HepG2 (cell line): ENCODE measurements at regions not wholly inside any gene's neighbourhood (a gene's known extent, or its start where the extent isn't known, plus 50 kb on each side); places are given as distances from the start of the nearest gene placed in this dataset.

ENCODE experiments used
- CBX1 ChIP-seq: IDR thresholded peaks from one replicate; pipeline ENCODE4 v1.6.1; 2016; ENCODE audit warnings: antibody characterized with exemption, low read depth
- FOXA1 ChIP-seq, 2 experiments: fragments of 450-650 bp in 1 of 2; sonication (generic) in 1 of 2; formaldehyde crosslinking in 1 of 2; IDR thresholded peaks; 2 replicates each; pipeline versions ENCODE4 v1.4.0 to v1.6.1; 2016 to 2020; ENCODE audit warnings: missing genetic modification reagents in 1 of 2
- FOXK1 ChIP-seq: sonication (generic); formaldehyde crosslinking; IDR thresholded peaks from 2 replicates; pipeline ENCODE4 v1.4.0; 2020; ENCODE audit warnings: low read depth, missing genetic modification reagents, borderline replicate concordance
- GPN1 ChIP-seq: sonication (generic); formaldehyde crosslinking; IDR thresholded peaks from 2 replicates; pipeline ENCODE4 v1.5.1; 2020; ENCODE audit warnings: missing genetic modification reagents, borderline replicate concordance
- JDP2 ChIP-seq: sonication (generic); formaldehyde crosslinking; IDR thresholded peaks from 2 replicates; pipeline ENCODE4 v1.8.1; 2022; ENCODE audit warnings: missing genetic modification reagents, borderline replicate concordance
- MEIS1 ChIP-seq: sonication (generic); formaldehyde crosslinking; IDR thresholded peaks from 2 replicates; pipeline ENCODE4 v1.9.0; 2021; ENCODE audit warnings: mild to moderate bottlenecking, missing genetic modification reagents, moderate library complexity, borderline replicate concordance
- POLR2A ChIP-seq, 2 experiments: IDR thresholded peaks; 2 replicates each; pipeline ENCODE4 v1.6.1; 2011; ENCODE audit warnings: low read depth in 2 of 2, low read length in 2 of 2, mild to moderate bottlenecking in 1 of 2, moderate library complexity in 1 of 2; ENCODE audit not compliant: insufficient read depth in 1 of 2
- SMYD3 ChIP-seq: sonication (generic); formaldehyde crosslinking; IDR thresholded peaks from 2 replicates; pipeline ENCODE4 v1.8.1; 2023; ENCODE audit warnings: mild to moderate bottlenecking, missing genetic modification reagents
- TP53 ChIP-seq: sonication (generic); formaldehyde crosslinking; conservative IDR thresholded peaks from 2 replicates; pipeline ENCODE4 v1.4.0; 2020; ENCODE audit warnings: missing genetic modification reagents
- ZBTB7A ChIP-seq: sonication (generic); formaldehyde crosslinking; IDR thresholded peaks from 2 replicates; pipeline ENCODE4 v1.8.0; 2022; ENCODE audit warnings: mild to moderate bottlenecking, missing genetic modification reagents
- ZNF121 ChIP-seq: sonication (generic); formaldehyde crosslinking; IDR thresholded peaks from 2 replicates; pipeline ENCODE4 v1.5.0; 2020; ENCODE audit warnings: mild to moderate bottlenecking, missing genetic modification reagents
- ZNF256 ChIP-seq: sonication (generic); formaldehyde crosslinking; conservative IDR thresholded peaks from 2 replicates; pipeline ENCODE4 v1.4.0; 2020; ENCODE audit warnings: missing genetic modification reagents
- ZNF670 ChIP-seq: sonication (generic); formaldehyde crosslinking; IDR thresholded peaks from 2 replicates; pipeline ENCODE4 v1.8.0; 2022; ENCODE audit warnings: mild to moderate bottlenecking, missing genetic modification reagents, borderline replicate concordance
- ZNF747 ChIP-seq: sonication (generic); formaldehyde crosslinking; IDR thresholded peaks from 2 replicates; pipeline ENCODE4 v1.8.1; 2023; ENCODE audit warnings: missing genetic modification reagents, mild to moderate bottlenecking, borderline replicate concordance
- ZNF775 ChIP-seq: sonication (generic); formaldehyde crosslinking; IDR thresholded peaks from 2 replicates; pipeline ENCODE4 v1.4.0; 2020; ENCODE audit warnings: missing genetic modification reagents, mild to moderate bottlenecking, moderate library complexity, borderline replicate concordance
- ZNF816 ChIP-seq: sonication (generic); formaldehyde crosslinking; IDR thresholded peaks from 2 replicates; pipeline ENCODE4 v1.8.0; 2022; ENCODE audit warnings: missing genetic modification reagents, mild to moderate bottlenecking, borderline replicate concordance
- TF ChIP-seq, protein P1 (sequence below): sonication (generic); formaldehyde crosslinking; IDR thresholded peaks from 2 replicates; pipeline ENCODE4 v1.5.0; 2020; ENCODE audit warnings: missing genetic modification reagents
- TF ChIP-seq, protein P2 (sequence below), 2 experiments: fragments of 450-650 bp in 1 of 2; sonication (generic) in 1 of 2; formaldehyde crosslinking in 1 of 2; IDR thresholded peaks; 2 replicates each; pipeline versions ENCODE4 v1.6.1 to v1.8.0; 2016 to 2022; ENCODE audit warnings: antibody characterized with exemption in 1 of 2, mild to moderate bottlenecking in 1 of 2, missing genetic modification reagents in 1 of 2
- TF ChIP-seq, protein P3 (sequence below): IDR thresholded peaks from 2 replicates; pipeline ENCODE4 v1.6.1; 2016; ENCODE audit warnings: missing compliant biosample characterization, missing genetic modification reagents, borderline replicate concordance

DNA sequence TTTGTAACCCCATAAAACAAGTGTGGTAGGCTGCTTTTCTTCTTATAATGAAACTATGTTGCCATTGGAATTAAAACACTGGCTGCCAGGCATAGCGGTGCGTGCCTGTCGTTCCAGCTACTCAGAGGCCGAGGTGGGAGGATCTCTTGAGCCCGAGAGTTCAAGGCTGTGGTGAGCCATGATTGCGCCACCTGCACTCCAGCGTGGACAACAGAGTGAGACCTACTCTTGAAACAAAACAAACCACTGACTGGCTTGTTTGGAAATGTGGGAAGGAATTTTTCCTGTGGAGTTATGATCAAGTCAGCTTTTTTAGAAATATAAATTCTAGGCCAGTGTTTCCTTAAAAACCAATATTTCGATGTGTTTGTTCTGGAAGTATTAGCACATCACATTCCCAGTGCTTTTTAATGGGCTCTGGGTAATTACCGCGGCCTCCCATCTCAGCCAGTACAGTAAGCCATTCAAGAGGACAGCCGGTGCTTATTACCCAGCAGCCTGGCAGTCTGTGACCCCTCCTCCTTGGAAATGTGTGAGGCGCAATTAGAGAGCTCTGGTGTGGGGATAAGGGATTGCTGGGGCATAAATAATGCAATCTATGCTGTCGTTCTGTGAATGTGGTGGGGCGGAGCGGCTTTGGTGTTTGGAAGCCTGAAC is 58.3 kb upstream of the TRAK1 start (continued):
- no peak for TF ChIP-seq CBX1
- no peak; the same call in 1 of the 2 replicates for TF ChIP-seq JDP2 (CRISPR knock-in tag)
- no peak for TF ChIP-seq FOXA1 (IDR thresholded peaks at IDR 0.05)
- peak; percentile 65; the same call in 1 of the 2 replicates for TF ChIP-seq FOXA1 (CRISPR knock-in tag; IDR thresholded peaks at IDR 0.05)
- TF ChIP-seq SMYD3 (CRISPR knock-in tag), result no peak
- no peak for TF ChIP-seq POLR2A (IDR thresholded peaks at IDR 0.05; ENCODE audit: insufficient read depth in 1 of 2, low read depth in 2 of 2, low read length in 2 of 2)
- TF ChIP-seq FOXK1 (CRISPR knock-in tag), result peak; percentile 86
- TF ChIP-seq MEIS1 (CRISPR knock-in tag), result no peak
- TF ChIP-seq GPN1, result no peak
- 0 out of 2 replicates have a peak, but pooled peaks have one; percentile 27 for TF ChIP-seq ZNF816 (CRISPR knock-in tag)
- no peak for TF ChIP-seq ZNF775 (CRISPR knock-in tag)
- no peak for TF ChIP-seq ZBTB7A
- TF ChIP-seq, protein P1, sequence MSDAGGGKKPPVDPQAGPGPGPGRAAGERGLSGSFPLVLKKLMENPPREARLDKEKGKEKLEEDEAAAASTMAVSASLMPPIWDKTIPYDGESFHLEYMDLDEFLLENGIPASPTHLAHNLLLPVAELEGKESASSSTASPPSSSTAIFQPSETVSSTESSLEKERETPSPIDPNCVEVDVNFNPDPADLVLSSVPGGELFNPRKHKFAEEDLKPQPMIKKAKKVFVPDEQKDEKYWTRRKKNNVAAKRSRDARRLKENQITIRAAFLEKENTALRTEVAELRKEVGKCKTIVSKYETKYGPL (CRISPR knock-in tag), result no peak
- TF ChIP-seq ZNF747, result peak; percentile 83; the same call in 1 of the 2 replicates
- peak; percentile 96 for TF ChIP-seq ZNF121 (CRISPR knock-in tag)
- TF ChIP-seq TP53 (CRISPR knock-in tag), result no peak
- TF ChIP-seq ZNF256, result no peak
- no peak for TF ChIP-seq ZNF670 (CRISPR knock-in tag)
- TF ChIP-seq, protein P2, sequence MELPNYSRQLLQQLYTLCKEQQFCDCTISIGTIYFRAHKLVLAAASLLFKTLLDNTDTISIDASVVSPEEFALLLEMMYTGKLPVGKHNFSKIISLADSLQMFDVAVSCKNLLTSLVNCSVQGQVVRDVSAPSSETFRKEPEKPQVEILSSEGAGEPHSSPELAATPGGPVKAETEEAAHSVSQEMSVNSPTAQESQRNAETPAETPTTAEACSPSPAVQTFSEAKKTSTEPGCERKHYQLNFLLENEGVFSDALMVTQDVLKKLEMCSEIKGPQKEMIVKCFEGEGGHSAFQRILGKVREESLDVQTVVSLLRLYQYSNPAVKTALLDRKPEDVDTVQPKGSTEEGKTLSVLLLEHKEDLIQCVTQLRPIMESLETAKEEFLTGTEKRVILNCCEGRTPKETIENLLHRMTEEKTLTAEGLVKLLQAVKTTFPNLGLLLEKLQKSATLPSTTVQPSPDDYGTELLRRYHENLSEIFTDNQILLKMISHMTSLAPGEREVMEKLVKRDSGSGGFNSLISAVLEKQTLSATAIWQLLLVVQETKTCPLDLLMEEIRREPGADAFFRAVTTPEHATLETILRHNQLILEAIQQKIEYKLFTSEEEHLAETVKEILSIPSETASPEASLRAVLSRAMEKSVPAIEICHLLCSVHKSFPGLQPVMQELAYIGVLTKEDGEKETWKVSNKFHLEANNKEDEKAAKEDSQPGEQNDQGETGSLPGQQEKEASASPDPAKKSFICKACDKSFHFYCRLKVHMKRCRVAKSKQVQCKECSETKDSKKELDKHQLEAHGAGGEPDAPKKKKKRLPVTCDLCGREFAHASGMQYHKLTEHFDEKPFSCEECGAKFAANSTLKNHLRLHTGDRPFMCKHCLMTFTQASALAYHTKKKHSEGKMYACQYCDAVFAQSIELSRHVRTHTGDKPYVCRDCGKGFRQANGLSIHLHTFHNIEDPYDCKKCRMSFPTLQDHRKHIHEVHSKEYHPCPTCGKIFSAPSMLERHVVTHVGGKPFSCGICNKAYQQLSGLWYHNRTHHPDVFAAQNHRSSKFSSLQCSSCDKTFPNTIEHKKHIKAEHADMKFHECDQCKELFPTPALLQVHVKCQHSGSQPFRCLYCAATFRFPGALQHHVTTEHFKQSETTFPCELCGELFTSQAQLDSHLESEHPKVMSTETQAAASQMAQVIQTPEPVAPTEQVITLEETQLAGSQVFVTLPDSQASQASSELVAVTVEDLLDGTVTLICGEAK (IDR thresholded peaks at IDR 0.05), result no peak
- TF ChIP-seq, protein P2 (CRISPR knock-in tag; IDR thresholded peaks at IDR 0.05), result peak; percentile 52; the same call in 1 of the 2 replicates
- TF ChIP-seq, protein P3, sequence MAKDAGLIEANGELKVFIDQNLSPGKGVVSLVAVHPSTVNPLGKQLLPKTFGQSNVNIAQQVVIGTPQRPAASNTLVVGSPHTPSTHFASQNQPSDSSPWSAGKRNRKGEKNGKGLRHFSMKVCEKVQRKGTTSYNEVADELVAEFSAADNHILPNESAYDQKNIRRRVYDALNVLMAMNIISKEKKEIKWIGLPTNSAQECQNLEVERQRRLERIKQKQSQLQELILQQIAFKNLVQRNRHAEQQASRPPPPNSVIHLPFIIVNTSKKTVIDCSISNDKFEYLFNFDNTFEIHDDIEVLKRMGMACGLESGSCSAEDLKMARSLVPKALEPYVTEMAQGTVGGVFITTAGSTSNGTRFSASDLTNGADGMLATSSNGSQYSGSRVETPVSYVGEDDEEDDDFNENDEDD, result peak; percentile 45; the same call in 1 of the 2 replicates
